ENCODE measurements at regions not wholly inside any gene's neighbourhood (a gene's known extent, or its start where the extent isn't known, plus 50 kb on each side); places are given as distances from the start of the nearest gene placed in this dataset.

DNA sequence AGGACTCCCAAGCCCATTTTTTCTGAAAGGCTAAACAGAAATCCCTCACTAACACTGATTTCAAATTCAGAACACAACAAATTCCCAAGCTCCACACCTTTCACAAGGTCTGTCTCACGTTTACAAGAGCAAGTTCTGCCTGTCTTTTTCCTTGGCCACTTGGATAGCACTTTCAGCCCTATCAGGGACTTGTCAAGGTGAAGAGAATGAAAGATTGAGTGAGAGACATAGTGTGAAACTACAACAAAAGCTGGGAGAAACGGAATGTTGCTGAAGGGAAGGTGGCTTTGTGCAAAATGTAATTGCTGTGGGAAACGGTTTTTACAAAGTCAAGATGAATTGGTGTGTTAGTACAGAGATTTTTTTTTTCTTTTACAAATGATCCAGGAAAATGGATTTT, 89.4 kb upstream of the GATA6 start:
- TF ChIP-seq EP300 (IDR thresholded peaks at IDR 0.05; ENCODE audit: low read depth) (no peak), POLR2AphosphoS5 (IDR thresholded peaks at IDR 0.05) (no peak), POLR2A (IDR thresholded peaks at IDR 0.05) (no peak)
- TF ChIP-seq, protein P1, sequence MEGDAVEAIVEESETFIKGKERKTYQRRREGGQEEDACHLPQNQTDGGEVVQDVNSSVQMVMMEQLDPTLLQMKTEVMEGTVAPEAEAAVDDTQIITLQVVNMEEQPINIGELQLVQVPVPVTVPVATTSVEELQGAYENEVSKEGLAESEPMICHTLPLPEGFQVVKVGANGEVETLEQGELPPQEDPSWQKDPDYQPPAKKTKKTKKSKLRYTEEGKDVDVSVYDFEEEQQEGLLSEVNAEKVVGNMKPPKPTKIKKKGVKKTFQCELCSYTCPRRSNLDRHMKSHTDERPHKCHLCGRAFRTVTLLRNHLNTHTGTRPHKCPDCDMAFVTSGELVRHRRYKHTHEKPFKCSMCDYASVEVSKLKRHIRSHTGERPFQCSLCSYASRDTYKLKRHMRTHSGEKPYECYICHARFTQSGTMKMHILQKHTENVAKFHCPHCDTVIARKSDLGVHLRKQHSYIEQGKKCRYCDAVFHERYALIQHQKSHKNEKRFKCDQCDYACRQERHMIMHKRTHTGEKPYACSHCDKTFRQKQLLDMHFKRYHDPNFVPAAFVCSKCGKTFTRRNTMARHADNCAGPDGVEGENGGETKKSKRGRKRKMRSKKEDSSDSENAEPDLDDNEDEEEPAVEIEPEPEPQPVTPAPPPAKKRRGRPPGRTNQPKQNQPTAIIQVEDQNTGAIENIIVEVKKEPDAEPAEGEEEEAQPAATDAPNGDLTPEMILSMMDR (IDR thresholded peaks at IDR 0.05): no peak
- no peak for DNase-seq
- intact Hi-C loops (cut with DNase I; ENCODE audit: low total_unique reads): no loop called here
- Histone ChIP-seq H3K4me1 (peaks cover 0 to 21% (median 7%) of the 10 kb centered on the region in 4 donors), H3K9me3 (no peaks in the 10 kb centered on the region), H3K4me3 (no peak overlapping the region), H3K36me3 (no peaks in the 10 kb centered on the region), H3K27ac (peak overlapping the region in 3 of 4 donors; percentile 33 to 50 (median 45)), H3K27me3 (no peaks in the 10 kb centered on the region)
- in situ Hi-C loops (cut with MboI; ENCODE audit: low pct_ligation_motif_present in 1 of 4, low pct_unique_long_range_greater_than_20kb in 1 of 4, low sequenced_read_pairs in 3 of 4): no loop called here
- WGBS, 2 donors (ENCODE audit: low coverage in 1 of 2): 15 to 35% methylated on average over 3 of the region's 3 CpGs

GRCh38 chr18:22082408-22082807, 87.0 kb upstream of the GATA6 start:
- in situ Hi-C loops (cut with MboI; ENCODE audit: low pct_ligation_motif_present in 1 of 4, low pct_unique_long_range_greater_than_20kb in 1 of 4, low sequenced_read_pairs in 3 of 4) (no loop called here), intact Hi-C loops (cut with DNase I; ENCODE audit: low total_unique reads) (no loop called here)
- no peak overlapping the region for H3K27ac ChIP-seq
- no peaks in the 10 kb centered on the region for H3K36me3 ChIP-seq
- no peak overlapping the region for H3K4me3 ChIP-seq
- 73 to 95% methylated on average over 1 to 14 of the region's 14 CpGs for WGBS, 2 donors (ENCODE audit: low coverage in 1 of 2)
- no peak for TF ChIP-seq POLR2A (IDR thresholded peaks at IDR 0.05)
- TF ChIP-seq, protein P1 (IDR thresholded peaks at IDR 0.05): no peak
- no peak for TF ChIP-seq POLR2AphosphoS5 (IDR thresholded peaks at IDR 0.05)
- TF ChIP-seq EP300 (IDR thresholded peaks at IDR 0.05; ENCODE audit: low read depth): no peak
- DNase-seq: no peak
- H3K9me3 ChIP-seq: no peaks in the 10 kb centered on the region
- H3K4me1 ChIP-seq: peaks cover 0 to 23% (median 8%) of the 10 kb centered on the region in 4 donors
- H3K27me3 ChIP-seq: no peaks in the 10 kb centered on the region

GRCh38 chr18:22084547-22084946, 84.8 kb upstream of the GATA6 start:
- Histone ChIP-seq H3K27ac (peak overlapping the region; percentile 68 to 80 (median 73)), H3K9me3 (no peaks in the 10 kb centered on the region), H3K4me1 (peaks cover 0 to 35% (median 11%) of the 10 kb centered on the region in 4 donors), H3K36me3 (no peaks in the 10 kb centered on the region), H3K27me3 (no peaks in the 10 kb centered on the region), H3K4me3 (peak overlapping the region in 1 of 4 donors; percentile 15)
- peak; percentile 82 for DNase-seq
- WGBS, 2 donors (ENCODE audit: low coverage in 1 of 2): 52% methylated on average over 13 of the region's 13 CpGs; no CpG with 5 or more reads in 1 of the 2 donors
- in situ Hi-C loops (cut with MboI; ENCODE audit: low pct_ligation_motif_present in 1 of 4, low pct_unique_long_range_greater_than_20kb in 1 of 4, low sequenced_read_pairs in 3 of 4): no loop called here
- intact Hi-C loops (cut with DNase I; ENCODE audit: low total_unique reads): no loop called here
- TF ChIP-seq EP300 (IDR thresholded peaks at IDR 0.05; ENCODE audit: low read depth) (no peak), POLR2A (IDR thresholded peaks at IDR 0.05) (peak; percentile 41), POLR2AphosphoS5 (IDR thresholded peaks at IDR 0.05) (peak; percentile 24 to 29 (median 24))
- TF ChIP-seq, protein P1 (IDR thresholded peaks at IDR 0.05): peak in 1 of 5 experiments; percentile 37

- Histone ChIP-seq H3K4me1 (peaks cover 0 to 23% (median 5%) of the 10 kb centered on the region in 4 donors), H3K27ac (no peak overlapping the region)
- intact Hi-C loops (cut with DNase I; ENCODE audit: low total_unique reads): no loop called here
These were observed 82.4 kb upstream of the GATA6 start for GRCh38 chr18:22086973-22087372.

More at GRCh38 chr18:22086973-22087372, 82.4 kb upstream of the GATA6 start:
- DNase-seq: no peak
- WGBS, 2 donors (ENCODE audit: low coverage in 1 of 2): 71 to 84% methylated on average over 2 to 4 of the region's 4 CpGs
- no peaks in the 10 kb centered on the region for H3K27me3 ChIP-seq
- in situ Hi-C loops (cut with MboI; ENCODE audit: low pct_ligation_motif_present in 1 of 4, low pct_unique_long_range_greater_than_20kb in 1 of 4, low sequenced_read_pairs in 3 of 4): no loop called here
- H3K9me3 ChIP-seq: no peaks in the 10 kb centered on the region
- H3K36me3 ChIP-seq: no peaks in the 10 kb centered on the region
- no peak overlapping the region for H3K4me3 ChIP-seq
- TF ChIP-seq POLR2A (IDR thresholded peaks at IDR 0.05): no peak
- TF ChIP-seq, protein P1 (IDR thresholded peaks at IDR 0.05): no peak
- no peak for TF ChIP-seq POLR2AphosphoS5 (IDR thresholded peaks at IDR 0.05)
- TF ChIP-seq EP300 (IDR thresholded peaks at IDR 0.05; ENCODE audit: low read depth): no peak
